ENCODE measurements at regions not wholly inside any gene's neighbourhood (a gene's known extent, or its start where the extent isn't known, plus 50 kb on each side); places are given as distances from the start of the nearest gene placed in this dataset.

DNA sequence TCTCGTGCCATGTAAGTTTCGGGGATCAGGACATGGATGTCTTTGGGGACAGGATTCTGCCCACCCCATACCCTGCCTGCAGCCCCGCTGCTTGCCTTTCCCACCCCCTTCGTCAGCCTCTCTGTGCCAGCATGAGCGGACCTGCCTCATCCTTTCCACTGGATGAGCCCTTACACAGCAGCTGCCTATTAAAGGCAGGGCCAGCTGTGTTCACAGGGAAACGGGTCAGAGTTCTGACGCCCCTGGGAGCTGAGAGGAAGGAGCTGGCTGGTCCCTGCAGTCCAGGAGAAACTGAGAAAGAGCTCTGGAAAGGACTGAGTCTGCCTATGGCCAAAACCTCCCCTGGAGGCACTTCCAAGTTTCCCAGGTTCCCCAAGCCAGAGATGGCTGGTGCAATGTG, 83.5 kb upstream of the NCOR2 start:
- Histone ChIP-seq H4K20me1 (ENCODE audit: insufficient read depth, low read length) (no peaks in the 10 kb centered on the region), H3K4me1 (ENCODE audit: insufficient read depth, low read length) (no peaks in the 10 kb centered on the region), H3K9me3 (ENCODE audit: insufficient read depth, low read length, severe bottlenecking) (peaks cover 15% of the 10 kb centered on the region), H3K27ac (ENCODE audit: low read length) (no peak overlapping the region), H3K4me3 (ENCODE audit: low read depth in 1 of 2, low read length in 2 of 2) (no peak overlapping the region), H3K79me2 (ENCODE audit: insufficient read depth, low read length) (no peaks in the 10 kb centered on the region), H3K9ac (ENCODE audit: low read depth, low read length) (no peak overlapping the region), H3K36me3 (ENCODE audit: insufficient read depth, low read length) (no peaks in the 10 kb centered on the region), H3K4me2 (ENCODE audit: insufficient read depth, low read length) (no peak overlapping the region), H3K27me3 (ENCODE audit: insufficient read depth, low read length, poor library complexity) (no peaks in the 10 kb centered on the region), H2AFZ (ENCODE audit: low read depth, low read length) (no peak overlapping the region)
- TF ChIP-seq EZH2 (IDR thresholded peaks at IDR 0.05; ENCODE audit: borderline replicate concordance, low read depth, low read length, severe bottlenecking), result no peak
- TF ChIP-seq CTCF (IDR thresholded peaks at IDR 0.05; ENCODE audit: borderline replicate concordance, extremely low read depth, low read length, poor library complexity, severe bottlenecking), result no peak
- ATAC-seq (ENCODE audit: insufficient read depth, low read depth), result no peak
- no peak for DNase-seq

GRCh38 chr12:124648710-124649384, 81.4 kb upstream of the NCOR2 start:
- H2AFZ ChIP-seq (ENCODE audit: low read depth, low read length), result no peak overlapping the region
- no peak overlapping the region for H3K9ac ChIP-seq (ENCODE audit: low read depth, low read length)
- H3K36me3 ChIP-seq (ENCODE audit: insufficient read depth, low read length), result no peaks in the 10 kb centered on the region
- H4K20me1 ChIP-seq (ENCODE audit: insufficient read depth, low read length), result no peaks in the 10 kb centered on the region
- no peak overlapping the region for H3K4me3 ChIP-seq (ENCODE audit: low read depth in 1 of 2, low read length in 2 of 2)
- H3K9me3 ChIP-seq (ENCODE audit: insufficient read depth, low read length, severe bottlenecking), result peaks cover 15% of the 10 kb centered on the region
- DNase-seq (no peak), ATAC-seq (ENCODE audit: insufficient read depth, low read depth) (no peak)
- H3K27ac ChIP-seq (ENCODE audit: low read length), result no peak overlapping the region
- H3K79me2 ChIP-seq (ENCODE audit: insufficient read depth, low read length), result no peaks in the 10 kb centered on the region
- no peak overlapping the region for H3K4me2 ChIP-seq (ENCODE audit: insufficient read depth, low read length)
- H3K4me1 ChIP-seq (ENCODE audit: insufficient read depth, low read length), result no peaks in the 10 kb centered on the region
- no peak for TF ChIP-seq CTCF (IDR thresholded peaks at IDR 0.05; ENCODE audit: borderline replicate concordance, extremely low read depth, low read length, poor library complexity, severe bottlenecking)
- TF ChIP-seq EZH2 (IDR thresholded peaks at IDR 0.05; ENCODE audit: borderline replicate concordance, low read depth, low read length, severe bottlenecking), result no peak
- no peaks in the 10 kb centered on the region for H3K27me3 ChIP-seq (ENCODE audit: insufficient read depth, low read length, poor library complexity)

- TF ChIP-seq CTCF (IDR thresholded peaks at IDR 0.05; ENCODE audit: borderline replicate concordance, extremely low read depth, low read length, poor library complexity, severe bottlenecking) (no peak), EZH2 (IDR thresholded peaks at IDR 0.05; ENCODE audit: borderline replicate concordance, low read depth, low read length, severe bottlenecking) (no peak)
- Histone ChIP-seq H3K9ac (ENCODE audit: low read depth, low read length) (no peak overlapping the region), H3K9me3 (ENCODE audit: insufficient read depth, low read length, severe bottlenecking) (peaks cover 15% of the 10 kb centered on the region), H3K36me3 (ENCODE audit: insufficient read depth, low read length) (no peaks in the 10 kb centered on the region), H3K4me2 (ENCODE audit: insufficient read depth, low read length) (no peak overlapping the region), H3K27ac (ENCODE audit: low read length) (no peak overlapping the region), H3K4me3 (ENCODE audit: low read depth in 1 of 2, low read length in 2 of 2) (no peak overlapping the region), H3K79me2 (ENCODE audit: insufficient read depth, low read length) (no peaks in the 10 kb centered on the region), H2AFZ (ENCODE audit: low read depth, low read length) (no peak overlapping the region), H3K27me3 (ENCODE audit: insufficient read depth, low read length, poor library complexity) (no peaks in the 10 kb centered on the region), H3K4me1 (ENCODE audit: insufficient read depth, low read length) (no peaks in the 10 kb centered on the region), H4K20me1 (ENCODE audit: insufficient read depth, low read length) (no peaks in the 10 kb centered on the region)
- DNase-seq, result no peak
- ATAC-seq (ENCODE audit: insufficient read depth, low read depth), result no peak
These were observed 79.9 kb upstream of the NCOR2 start for GRCh38 chr12:124647316-124647715.
